ENCODE measurements at regions not wholly inside any gene's neighbourhood (a gene's known extent, or its start where the extent isn't known, plus 50 kb on each side); places are given as distances from the start of the nearest gene placed in this dataset.

DNA sequence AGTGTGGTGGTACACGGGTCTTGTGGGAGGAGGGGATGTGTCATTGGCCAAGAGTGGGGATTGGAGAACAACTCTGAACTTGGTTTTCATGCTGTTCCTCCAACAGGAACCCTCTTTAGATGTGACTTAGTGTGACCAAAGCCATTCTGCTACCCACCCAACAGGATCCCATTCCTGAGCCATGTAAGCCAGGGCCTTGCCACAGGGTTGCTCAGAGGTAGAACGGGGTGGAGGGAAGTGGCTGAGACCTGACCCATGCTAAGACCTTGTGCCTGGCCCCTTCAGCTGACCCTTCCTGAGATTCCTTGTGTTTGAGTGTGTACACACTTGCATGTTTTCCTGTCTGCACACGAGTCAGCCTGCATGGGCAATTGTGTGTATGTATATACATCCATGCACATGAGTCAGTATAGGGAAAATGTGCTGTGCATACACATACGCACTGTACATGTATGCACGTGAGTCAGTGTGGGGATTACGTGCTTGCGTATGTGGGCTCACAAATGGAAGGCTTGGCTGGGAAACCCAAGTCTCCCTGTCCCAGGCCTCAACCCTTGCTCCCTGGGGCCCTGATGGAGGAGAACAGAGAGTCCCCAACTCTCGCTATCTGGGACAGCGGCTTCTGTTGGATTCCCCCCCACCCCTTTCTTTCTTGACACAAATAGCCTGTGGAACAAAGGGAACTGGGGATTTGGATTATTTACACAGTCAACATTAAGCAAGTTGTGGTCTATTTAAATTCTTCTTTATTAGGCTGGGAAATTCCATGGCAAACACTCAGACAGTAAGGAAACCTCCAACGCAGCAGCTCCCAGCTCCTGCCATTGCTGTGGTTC is 339.8 kb downstream of the DYSF start:
- H3K4me3 ChIP-seq (replicated peaks; ENCODE audit: insufficient read depth, low read length): no peak overlapping the region
- no peak overlapping the region for H3K27ac ChIP-seq (replicated peaks)
- no peak for DNase-seq (ENCODE audit: low read depth in 1 of 2, low spot score in 1 of 2)
- TF ChIP-seq SPI1 (IDR thresholded peaks at IDR 0.05; ENCODE audit: borderline replicate concordance, low read depth) (no peak), GABPA (IDR thresholded peaks at IDR 0.05; ENCODE audit: low read depth) (no peak), POLR2AphosphoS5 (IDR thresholded peaks at IDR 0.05; ENCODE audit: low read depth) (no peak)
- TF ChIP-seq, protein P1, sequence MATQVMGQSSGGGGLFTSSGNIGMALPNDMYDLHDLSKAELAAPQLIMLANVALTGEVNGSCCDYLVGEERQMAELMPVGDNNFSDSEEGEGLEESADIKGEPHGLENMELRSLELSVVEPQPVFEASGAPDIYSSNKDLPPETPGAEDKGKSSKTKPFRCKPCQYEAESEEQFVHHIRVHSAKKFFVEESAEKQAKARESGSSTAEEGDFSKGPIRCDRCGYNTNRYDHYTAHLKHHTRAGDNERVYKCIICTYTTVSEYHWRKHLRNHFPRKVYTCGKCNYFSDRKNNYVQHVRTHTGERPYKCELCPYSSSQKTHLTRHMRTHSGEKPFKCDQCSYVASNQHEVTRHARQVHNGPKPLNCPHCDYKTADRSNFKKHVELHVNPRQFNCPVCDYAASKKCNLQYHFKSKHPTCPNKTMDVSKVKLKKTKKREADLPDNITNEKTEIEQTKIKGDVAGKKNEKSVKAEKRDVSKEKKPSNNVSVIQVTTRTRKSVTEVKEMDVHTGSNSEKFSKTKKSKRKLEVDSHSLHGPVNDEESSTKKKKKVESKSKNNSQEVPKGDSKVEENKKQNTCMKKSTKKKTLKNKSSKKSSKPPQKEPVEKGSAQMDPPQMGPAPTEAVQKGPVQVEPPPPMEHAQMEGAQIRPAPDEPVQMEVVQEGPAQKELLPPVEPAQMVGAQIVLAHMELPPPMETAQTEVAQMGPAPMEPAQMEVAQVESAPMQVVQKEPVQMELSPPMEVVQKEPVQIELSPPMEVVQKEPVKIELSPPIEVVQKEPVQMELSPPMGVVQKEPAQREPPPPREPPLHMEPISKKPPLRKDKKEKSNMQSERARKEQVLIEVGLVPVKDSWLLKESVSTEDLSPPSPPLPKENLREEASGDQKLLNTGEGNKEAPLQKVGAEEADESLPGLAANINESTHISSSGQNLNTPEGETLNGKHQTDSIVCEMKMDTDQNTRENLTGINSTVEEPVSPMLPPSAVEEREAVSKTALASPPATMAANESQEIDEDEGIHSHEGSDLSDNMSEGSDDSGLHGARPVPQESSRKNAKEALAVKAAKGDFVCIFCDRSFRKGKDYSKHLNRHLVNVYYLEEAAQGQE (IDR thresholded peaks at IDR 0.05; ENCODE audit: insufficient replicate concordance, low read depth): no peak
- TF ChIP-seq, protein P2, sequence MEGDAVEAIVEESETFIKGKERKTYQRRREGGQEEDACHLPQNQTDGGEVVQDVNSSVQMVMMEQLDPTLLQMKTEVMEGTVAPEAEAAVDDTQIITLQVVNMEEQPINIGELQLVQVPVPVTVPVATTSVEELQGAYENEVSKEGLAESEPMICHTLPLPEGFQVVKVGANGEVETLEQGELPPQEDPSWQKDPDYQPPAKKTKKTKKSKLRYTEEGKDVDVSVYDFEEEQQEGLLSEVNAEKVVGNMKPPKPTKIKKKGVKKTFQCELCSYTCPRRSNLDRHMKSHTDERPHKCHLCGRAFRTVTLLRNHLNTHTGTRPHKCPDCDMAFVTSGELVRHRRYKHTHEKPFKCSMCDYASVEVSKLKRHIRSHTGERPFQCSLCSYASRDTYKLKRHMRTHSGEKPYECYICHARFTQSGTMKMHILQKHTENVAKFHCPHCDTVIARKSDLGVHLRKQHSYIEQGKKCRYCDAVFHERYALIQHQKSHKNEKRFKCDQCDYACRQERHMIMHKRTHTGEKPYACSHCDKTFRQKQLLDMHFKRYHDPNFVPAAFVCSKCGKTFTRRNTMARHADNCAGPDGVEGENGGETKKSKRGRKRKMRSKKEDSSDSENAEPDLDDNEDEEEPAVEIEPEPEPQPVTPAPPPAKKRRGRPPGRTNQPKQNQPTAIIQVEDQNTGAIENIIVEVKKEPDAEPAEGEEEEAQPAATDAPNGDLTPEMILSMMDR (IDR thresholded peaks at IDR 0.05; ENCODE audit: insufficient read depth, low read length): no peak
- H3K27me3 ChIP-seq (ENCODE audit: insufficient read depth, poor library complexity, severe bottlenecking): no peaks in the 10 kb centered on the region

DNA sequence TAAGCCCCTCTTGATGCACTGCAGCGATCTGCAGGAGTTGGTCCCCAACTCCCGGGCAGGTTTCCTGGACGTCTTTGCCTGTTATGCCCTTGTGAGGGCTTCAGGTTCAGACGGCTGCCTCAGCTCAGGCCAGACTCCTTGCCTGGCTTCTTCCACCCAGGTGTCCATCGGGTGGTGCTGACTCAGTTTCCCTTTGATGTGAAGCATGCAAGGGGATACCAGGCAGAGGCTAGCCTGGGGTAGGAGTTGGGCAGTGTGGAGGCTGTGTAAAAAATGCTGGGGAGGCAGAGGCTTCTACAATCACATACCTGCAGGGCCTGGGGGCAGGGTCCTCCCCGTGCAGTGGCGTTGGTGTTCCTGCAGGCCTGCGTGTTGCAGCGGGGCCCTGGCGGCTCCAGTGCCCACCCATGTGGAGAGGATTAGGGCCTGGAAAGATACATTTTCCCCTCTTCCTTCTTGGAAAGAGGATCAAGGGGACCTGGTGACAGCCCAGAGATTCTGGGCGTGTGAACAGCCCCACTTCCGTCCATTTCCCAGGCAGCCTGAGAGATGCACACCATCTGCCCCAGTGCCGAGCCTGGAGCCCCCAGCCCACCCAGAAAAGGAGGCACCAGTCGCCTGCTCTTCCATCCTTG is 338.3 kb downstream of the DYSF start:
- DNase-seq (ENCODE audit: low read depth in 1 of 2, low spot score in 1 of 2): no peak
- Histone ChIP-seq H3K27me3 (ENCODE audit: insufficient read depth, poor library complexity, severe bottlenecking) (no peaks in the 10 kb centered on the region), H3K27ac (replicated peaks) (no peak overlapping the region), H3K4me3 (replicated peaks; ENCODE audit: insufficient read depth, low read length) (no peak overlapping the region)
- TF ChIP-seq, protein P1 (IDR thresholded peaks at IDR 0.05; ENCODE audit: insufficient replicate concordance, low read depth): no peak
- TF ChIP-seq, protein P2 (IDR thresholded peaks at IDR 0.05; ENCODE audit: insufficient read depth, low read length): no peak
- TF ChIP-seq GABPA (IDR thresholded peaks at IDR 0.05; ENCODE audit: low read depth) (no peak), SPI1 (IDR thresholded peaks at IDR 0.05; ENCODE audit: borderline replicate concordance, low read depth) (no peak), POLR2AphosphoS5 (IDR thresholded peaks at IDR 0.05; ENCODE audit: low read depth) (no peak)

DNA sequence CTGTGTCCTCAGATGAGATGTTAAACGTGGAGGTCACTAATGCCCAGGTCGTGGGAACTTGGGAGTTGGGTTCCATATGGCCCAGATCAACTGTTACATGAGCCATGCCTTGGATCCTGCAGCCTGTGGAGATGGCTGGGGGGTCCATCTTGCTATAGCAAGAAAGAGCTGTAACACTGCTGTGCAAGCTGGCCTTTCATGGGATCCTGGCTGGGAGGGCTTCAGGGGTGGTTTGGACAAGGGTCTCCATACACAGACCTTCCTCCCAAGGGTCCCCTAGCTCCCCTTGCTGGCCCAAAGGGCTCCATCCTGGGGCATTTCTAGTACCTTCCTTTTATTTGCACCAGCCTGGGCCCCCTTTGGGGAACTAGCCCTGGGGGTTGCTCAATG is 337.7 kb downstream of the DYSF start:
- DNase-seq (ENCODE audit: low read depth in 1 of 2, low spot score in 1 of 2): no peak
- no peak overlapping the region for H3K27ac ChIP-seq (replicated peaks)
- no peaks in the 10 kb centered on the region for H3K27me3 ChIP-seq (ENCODE audit: insufficient read depth, poor library complexity, severe bottlenecking)
- no peak overlapping the region for H3K4me3 ChIP-seq (replicated peaks; ENCODE audit: insufficient read depth, low read length)
- TF ChIP-seq SPI1 (IDR thresholded peaks at IDR 0.05; ENCODE audit: borderline replicate concordance, low read depth) (no peak), POLR2AphosphoS5 (IDR thresholded peaks at IDR 0.05; ENCODE audit: low read depth) (no peak), GABPA (IDR thresholded peaks at IDR 0.05; ENCODE audit: low read depth) (no peak)
- TF ChIP-seq, protein P2 (IDR thresholded peaks at IDR 0.05; ENCODE audit: insufficient read depth, low read length): no peak
- TF ChIP-seq, protein P1 (IDR thresholded peaks at IDR 0.05; ENCODE audit: insufficient replicate concordance, low read depth): no peak

All from HL-60 (cell line).